Forelimb muscle (tissue), 1 donor: ENCODE measurements at regions not wholly inside any gene's neighbourhood (a gene's known extent, or its start where the extent isn't known, plus 50 kb on each side); places are given as distances from the start of the nearest gene placed in this dataset.

Source experiments
- DNase-seq: peaks from one replicate; pipeline ENCODE4 v3.0.0-alpha.2; 2013; ENCODE audit warnings: low read depth

GRCh38 chr19:31223740-31224534 lies 125.3 kb downstream of the TSHZ3 start:
- DNase-seq: peak; percentile 72

DNA sequence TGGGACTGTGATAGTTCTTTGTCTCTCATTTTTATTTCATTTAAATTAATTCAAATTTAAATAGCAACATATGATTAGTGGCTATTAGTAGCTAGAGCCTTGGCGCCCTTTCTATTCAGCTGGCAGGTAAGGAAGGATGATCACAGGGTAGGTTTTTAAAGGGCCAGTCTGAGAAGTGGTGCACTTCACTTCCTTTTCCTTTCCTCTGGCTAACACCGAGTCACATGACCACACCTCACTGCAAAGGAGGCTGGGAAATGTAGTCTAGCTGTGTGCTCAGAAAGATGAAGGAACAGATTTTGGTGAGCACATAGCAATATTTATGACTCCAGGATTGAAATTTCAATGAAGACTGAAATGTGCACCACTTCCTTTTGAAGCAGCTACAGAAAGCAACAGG lies 128.7 kb downstream of the TSHZ3 start:
- no peak for DNase-seq

GRCh38 chr19:31214997-31215396 lies 134.2 kb downstream of the TSHZ3 start:
- no peak for DNase-seq

GRCh38 chr19:31214086-31214485 lies 135.2 kb downstream of the TSHZ3 start:
- peak; percentile 31 for DNase-seq

DNA sequence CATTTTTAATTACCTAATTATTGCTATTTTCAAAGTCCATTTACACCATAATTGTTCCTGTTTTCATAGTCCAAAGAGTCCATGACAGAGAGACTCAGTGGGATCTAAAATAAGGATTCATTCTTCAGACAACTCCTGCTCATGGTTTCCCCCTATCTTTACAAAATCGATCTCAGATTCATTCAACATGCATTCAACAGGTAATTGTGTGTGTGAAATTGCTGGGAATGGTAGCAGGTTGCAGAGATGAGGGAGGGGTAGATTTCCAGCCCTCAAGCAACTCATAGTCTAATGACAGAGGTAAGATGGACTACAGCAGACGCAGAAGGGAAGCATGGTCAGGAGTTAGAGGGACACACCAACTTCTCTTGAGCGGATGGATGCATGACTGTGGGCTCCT lies 138.1 kb downstream of the TSHZ3 start:
- DNase-seq: no peak

GRCh38 chr19:31205887-31206518 lies 143.2 kb downstream of the TSHZ3 start:
- no peak for DNase-seq

DNA sequence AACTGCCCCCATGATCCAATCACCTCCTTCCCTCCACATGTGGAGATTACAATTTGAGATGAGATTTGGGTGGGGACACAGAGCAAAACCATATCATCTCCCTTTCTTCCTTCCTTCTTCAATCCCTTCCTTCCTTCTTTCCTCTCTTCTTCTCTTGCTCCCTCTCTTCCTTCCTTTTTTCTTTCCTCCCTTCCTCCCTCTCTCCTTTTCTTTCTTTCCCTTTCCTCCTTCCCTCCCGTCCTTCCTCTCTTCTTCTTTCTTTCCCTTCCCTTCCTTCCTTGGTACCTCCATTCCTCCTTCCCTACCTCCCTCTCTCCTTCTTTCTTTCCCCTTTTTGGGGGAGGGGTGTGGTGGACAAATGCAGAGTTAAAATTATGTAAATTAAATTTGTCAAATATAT lies 145.1 kb downstream of the TSHZ3 start:
- DNase-seq: no peak

- DNase-seq: no peak
Observed at GRCh38 chr19:31185261-31185660, 164.0 kb downstream of the TSHZ3 start.

DNA sequence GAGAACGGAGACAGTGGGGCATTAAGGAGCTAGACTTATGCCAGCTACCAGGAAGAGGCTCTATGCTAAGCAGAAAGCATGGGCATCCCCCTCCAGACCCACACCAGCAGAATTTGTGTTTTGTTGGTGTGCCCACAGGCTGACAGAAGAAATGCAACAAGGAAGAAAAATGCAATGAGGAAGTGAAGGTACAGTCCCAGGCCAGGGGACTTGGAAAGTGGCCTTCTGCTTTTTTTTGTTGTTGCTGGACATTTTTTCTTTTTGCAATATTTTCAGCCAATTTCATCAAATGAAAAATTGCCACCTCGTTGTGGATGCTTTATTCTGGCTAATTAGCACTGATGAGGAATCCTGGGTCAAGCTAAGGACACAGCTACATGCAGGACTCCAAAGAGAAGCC lies 167.7 kb downstream of the TSHZ3 start:
- DNase-seq: no peak

DNA sequence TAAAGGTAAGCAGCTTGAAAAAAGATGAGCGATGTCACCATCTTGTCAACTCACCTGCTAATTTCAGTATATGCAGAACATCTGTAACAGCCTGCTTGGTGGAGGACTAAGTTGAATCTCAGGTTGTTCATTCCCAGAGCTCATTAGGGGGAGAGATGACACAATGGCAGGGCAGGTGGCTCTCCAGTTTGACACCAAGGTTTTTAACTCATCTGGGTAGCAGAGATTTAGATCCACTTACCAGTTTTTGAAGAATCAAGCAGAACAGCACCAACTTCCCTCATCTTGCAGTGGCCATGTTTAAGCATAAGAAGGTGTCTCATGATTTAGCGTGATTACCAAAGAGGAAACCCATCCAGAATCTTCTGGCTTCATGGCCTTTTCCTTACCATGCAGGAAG lies 168.3 kb downstream of the TSHZ3 start:
- no peak for DNase-seq

DNA sequence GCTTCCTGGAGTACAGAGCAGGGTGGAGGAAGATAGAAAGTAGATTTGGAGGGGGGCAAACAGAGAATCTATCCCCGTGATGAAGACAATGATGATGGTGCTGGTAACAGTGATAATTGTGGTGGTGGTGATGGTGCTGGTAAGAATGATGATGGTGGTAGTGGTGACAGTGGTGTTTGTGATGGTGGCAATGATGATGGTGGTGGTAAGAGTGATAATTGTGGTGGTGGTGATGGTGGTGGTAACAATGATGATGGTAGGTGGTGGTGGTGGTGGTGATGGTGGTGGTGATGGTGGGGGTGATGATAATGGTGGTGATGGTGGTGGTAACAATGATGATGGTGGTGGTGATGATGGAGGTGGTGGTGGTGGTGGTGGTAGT lies 169.8 kb downstream of the TSHZ3 start:
- no peak for DNase-seq

GRCh38 chr19:31178833-31179470 lies 170.3 kb downstream of the TSHZ3 start:
- DNase-seq: no peak

GRCh38 chr19:31177246-31177645 lies 172.0 kb downstream of the TSHZ3 start:
- DNase-seq: no peak

GRCh38 chr19:31175564-31176348 lies 173.5 kb downstream of the TSHZ3 start:
- no peak for DNase-seq

GRCh38 chr19:31174948-31175347 lies 174.3 kb downstream of the TSHZ3 start:
- DNase-seq: no peak

DNA sequence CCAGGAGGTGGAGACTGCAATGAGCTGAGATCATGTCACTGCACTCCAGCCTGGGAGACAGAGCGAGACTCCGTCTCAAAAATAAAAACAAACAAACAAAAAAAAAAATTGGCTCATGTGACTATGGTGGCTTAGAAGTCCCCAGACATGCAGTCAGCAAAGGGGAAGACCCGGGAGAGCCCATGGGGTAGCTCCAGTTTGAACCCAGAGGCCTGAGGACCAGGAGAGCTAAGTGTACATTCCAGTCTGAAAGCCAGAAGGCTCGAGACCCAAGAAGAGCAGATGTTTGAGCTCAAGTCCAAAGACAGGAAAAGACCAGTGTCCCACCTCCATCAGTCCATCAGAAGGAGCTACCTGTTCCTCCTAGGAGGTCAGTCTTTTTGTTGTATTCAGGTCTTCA lies 175.2 kb downstream of the TSHZ3 start:
- DNase-seq: no peak

- no peak for DNase-seq
Observed at GRCh38 chr19:31171936-31172335, 177.3 kb downstream of the TSHZ3 start.

- DNase-seq: no peak
Observed at GRCh38 chr19:31170046-31170445, 179.2 kb downstream of the TSHZ3 start.

DNA sequence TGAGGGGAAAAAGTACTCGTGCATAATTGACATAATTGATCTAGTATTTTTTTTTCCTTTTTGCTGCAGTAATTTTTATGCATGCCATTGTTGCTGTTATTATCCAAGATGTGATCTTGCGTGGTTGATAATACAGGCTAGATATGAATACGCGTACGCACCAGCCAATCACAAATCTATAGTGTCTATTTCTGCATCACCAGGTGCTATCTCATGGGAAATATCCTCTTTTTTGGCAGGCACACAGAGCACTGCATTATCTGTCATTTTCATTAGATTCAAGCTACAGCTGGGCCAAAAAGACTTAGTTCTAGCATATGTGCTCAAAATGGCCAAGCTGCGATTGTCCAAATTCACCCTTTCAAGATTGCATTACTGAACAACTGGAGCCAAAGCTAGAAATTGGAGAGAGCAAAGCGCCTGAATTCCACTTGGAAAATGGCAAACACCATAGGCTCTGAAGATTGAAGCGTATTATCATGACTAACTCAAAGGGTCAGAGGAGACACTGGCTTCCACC lies 181.1 kb downstream of the TSHZ3 start:
- no peak for DNase-seq

- DNase-seq: no peak
Observed at GRCh38 chr19:31167690-31168089, 181.5 kb downstream of the TSHZ3 start.

- no peak for DNase-seq
Observed at GRCh38 chr19:31166206-31166605, 183.0 kb downstream of the TSHZ3 start.

DNA sequence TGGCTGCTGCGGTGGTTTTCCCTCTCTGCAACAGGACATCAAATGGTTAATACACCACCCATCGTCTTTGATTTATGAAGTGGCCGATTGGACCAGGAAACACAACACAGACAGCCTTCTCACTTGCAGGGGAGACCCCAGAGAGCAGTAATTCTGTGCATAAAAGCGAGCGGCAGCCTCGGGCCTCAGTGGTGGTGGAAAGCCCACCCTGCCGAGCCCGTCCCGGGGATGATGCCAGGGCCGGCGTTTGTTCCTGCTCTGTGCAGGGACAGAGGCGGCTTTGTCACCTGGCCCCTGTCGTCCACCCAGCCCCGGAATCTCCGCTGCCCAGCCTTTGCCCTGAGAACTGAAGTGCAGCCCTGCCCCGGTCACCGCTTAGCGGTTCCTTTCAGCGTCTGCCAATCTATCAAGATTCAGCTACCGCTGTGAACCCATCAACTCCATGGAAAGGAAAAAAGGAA lies 184.4 kb downstream of the TSHZ3 start:
- DNase-seq: no peak
